GM18511 (cell line): ENCODE measurements at regions not wholly inside any gene's neighbourhood (a gene's known extent, or its start where the extent isn't known, plus 50 kb on each side); places are given as distances from the start of the nearest gene placed in this dataset.

Experiments used
- ATAC-seq: cut with Tn5 transposase; IDR thresholded peaks from one replicate; pipeline ENCODE4 v1.9.1; 2021; ENCODE audit warnings: mild to moderate bottlenecking, moderate library complexity; ENCODE audit not compliant: unreplicated experiment

DNA sequence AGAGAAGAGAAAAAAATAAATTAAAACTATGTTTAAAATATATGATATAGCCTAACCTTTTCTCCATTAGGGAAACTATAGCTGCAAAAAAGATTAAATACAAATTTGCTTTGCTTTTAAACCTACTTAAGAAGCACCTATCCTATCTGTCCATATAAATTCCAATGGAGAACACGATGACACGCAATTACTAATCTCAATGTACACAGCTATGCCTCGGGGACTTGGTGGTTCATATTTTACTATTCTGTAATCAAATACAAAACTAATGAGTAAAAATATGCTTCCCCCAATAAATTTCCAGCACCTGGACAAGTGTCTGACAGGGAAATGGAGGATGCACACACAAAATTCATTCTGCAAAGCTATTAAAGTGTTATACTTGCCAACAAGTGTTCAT, 386.4 kb downstream of the LMO4 start:
- no peak for ATAC-seq

DNA sequence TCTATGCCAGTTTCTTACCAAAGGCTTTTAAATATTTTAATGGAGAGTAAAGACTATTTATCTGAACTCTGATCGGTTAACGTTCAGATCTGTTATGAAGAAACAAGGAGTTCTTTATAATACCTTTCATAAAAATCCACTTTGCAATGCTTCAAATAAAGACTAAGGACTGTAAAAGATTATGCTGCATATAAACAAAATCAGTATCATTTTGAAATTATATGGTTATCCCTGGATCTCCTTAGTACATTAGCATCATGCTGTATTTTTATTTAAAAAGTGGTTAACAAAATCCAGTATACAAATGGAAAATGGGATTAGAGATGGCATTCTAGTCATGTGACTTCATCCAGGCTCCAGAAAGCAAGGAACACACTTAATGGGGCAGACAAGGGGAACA, 386.8 kb downstream of the LMO4 start:
- no peak for ATAC-seq

DNA sequence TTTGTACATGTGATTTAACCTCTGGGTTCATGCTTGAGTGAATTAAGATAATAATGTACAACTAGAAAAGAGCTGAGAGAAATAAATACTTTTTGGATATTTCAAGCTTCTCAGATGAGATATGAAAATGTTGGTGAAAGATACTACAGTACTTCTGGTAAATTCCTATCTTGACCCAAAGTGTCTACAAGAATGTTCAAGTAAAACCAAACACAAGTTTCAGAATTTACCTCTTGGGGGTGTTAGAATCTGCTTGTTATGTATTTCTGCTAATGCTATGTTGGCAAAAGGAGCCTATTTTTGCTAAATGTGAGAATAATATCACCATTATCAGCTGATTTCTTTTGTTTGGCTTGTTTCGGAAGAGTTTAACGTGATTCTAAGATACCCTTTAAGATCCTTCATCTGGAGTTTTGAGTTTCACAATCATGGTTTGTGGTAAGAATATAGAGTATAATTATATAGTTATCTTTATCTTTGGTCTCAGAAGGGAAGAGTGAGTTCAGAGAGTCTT, 388.5 kb downstream of the LMO4 start:
- no peak for ATAC-seq

DNA sequence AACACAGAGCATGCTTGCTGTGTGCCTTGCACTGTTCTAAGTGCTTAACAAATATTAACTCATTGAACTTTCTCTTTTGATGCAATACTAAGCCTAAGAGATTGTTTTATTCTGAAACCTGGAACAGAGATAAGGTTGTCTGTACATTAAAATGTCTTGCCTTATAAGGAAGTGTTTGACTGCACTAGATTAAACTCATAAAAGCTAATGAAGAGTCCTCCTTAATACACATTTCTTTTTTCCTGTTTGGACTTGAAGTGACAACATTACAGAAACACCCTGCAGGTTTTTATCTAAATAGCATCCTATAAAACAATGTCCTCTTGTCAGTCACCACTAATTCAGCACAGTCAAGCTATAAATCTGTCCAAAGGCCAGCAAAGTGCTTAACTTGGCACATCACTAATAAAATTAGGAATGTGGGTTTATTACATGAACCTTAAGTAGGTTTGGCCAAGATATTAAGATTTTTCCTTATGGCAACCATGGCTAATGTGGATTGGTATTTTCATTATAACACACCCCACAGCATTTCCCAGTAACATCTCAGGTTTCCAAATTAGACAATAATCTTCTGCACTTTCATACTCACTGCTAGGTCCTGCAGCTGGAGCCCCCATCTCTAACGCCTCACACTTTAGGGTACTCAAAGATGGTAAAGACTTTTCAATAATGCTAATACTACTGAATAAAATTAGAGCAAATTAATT, 389.7 kb downstream of the LMO4 start:
- ATAC-seq: no peak

DNA sequence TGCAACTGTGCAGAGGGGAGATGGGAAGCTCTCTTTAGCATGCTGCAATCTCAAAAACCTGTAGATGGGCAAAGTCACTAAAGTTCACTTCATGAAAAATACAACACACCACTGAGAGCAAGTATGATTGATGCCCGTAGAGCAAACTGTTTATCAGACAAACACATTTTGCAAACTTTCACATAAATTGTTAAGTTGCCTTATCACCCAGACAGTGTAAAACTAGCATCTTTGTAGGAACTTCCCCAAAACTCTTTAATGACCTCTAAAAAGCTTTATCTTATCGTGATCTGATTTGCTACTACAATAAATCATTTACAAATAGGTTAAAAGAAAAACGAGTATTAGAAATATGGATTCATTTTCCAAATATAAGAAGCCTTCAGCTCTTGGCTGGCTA, 391.0 kb downstream of the LMO4 start:
- ATAC-seq: no peak

DNA sequence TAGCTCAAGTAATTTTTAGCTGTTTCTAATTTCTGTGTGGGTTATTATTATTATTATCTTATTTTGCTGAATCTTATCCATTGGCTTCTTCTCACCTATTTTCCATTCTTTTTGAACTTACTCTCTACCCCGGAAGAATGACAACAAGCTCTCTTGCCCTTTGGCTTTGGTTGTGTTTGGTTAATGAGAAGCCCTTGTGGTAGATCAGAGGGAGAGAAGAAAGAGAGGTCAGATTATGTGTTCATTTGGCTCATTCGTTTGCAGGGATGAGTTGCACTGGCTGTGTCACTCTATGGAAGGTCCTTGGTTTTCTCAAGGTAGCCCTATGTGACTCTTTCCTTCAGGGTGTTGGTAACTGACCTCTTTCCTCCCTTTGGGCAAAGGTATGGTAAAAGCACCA, 391.9 kb downstream of the LMO4 start:
- ATAC-seq: no peak

DNA sequence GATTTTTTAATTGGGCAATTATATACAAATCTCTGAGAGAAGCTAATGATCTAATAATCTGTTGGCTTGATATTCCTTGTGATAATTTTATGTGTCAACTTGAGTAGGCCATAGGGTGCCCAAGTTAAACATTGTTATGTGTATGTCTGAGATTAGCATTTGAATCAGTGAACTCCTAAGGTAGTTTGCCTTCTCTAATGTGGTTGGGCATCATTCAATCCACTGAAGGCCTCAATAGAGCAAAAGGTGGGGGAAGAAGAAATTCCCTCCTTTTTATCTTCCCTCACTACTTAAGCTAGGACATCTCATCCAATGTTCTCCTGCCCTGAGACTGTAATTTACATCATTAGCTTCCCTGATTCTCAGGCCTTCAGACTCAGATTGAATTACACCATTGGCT, 394.5 kb downstream of the LMO4 start:
- no peak for ATAC-seq

DNA sequence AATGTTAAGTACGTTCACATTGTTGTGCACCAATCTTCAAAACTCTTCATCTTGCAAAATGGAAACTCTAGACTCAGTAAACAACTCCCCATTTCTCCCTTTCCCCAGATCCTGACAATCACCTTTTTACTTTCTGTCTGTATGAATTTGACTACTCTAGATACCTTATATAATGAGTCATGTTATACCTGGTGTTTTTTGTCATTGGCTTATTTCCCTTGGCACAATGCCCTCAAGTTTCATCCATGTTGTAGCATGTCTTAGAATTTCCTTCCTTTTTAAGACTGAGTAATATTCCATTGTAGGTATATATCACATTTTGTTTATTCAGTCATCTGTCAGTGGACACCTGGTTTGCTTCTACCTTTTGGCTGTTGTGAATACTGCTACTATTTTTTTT, 399.5 kb downstream of the LMO4 start:
- no peak for ATAC-seq

DNA sequence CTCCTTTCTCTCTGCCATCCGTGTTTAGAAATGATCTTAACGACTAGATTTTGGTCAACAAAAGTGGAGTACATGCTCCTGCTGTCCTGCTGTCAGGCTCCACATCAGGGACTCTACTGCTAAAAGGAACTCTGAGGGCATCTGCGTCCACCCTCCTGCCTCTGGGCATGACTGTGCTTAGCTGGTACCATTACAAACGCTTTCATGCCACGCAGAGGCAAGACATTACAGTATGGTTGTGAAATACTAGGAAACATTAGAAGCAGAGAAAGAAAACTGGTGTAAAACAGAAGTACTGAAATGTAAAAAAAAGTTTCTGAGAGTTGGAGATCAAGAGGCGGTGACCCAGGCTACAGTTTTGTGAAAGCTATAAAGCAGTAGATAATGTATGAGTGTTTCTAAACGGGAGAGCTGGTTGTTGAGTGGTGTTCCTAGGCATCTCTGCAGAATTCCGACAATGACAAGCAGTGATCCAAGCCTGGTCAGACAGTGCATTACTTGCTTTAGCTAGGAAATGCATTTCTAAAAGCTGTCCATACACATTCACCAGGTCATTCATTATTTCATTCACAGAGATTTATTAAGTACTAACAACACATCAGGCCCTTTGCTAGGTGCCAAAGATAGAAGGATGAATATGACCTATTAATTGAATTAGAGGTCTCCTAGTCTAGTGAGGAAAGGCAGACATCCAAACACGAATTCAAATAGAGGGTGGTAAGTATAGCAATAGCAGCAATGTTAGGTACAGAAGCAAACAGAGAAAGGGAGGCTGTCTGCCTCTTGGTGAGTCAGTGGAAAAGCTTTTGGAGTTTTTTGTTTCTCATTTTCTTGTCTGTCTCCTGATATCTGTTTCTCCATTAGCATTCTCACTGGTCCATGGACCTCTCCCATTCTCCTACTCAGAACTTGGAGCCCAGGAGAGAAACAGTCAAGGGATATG, 401.9 kb downstream of the LMO4 start:
- ATAC-seq: no peak

DNA sequence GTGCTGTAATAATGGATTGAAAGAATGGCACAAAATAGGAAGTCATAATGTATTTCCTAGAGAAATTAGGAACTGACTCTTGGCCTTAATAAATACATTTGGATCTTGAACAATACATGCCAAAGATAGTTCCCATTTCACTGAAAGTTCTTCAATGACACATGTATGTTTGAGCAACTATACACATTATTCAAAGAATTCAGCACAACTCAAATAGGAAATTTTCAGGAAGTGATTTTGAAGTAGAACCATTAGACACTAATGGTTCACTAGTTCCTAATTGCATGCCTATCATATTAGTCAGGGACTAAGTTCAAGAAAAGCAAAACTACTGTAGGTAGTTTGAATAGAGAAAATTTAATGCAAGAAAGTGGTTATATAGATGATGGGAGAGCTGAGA, 404.7 kb downstream of the LMO4 start:
- no peak for ATAC-seq

DNA sequence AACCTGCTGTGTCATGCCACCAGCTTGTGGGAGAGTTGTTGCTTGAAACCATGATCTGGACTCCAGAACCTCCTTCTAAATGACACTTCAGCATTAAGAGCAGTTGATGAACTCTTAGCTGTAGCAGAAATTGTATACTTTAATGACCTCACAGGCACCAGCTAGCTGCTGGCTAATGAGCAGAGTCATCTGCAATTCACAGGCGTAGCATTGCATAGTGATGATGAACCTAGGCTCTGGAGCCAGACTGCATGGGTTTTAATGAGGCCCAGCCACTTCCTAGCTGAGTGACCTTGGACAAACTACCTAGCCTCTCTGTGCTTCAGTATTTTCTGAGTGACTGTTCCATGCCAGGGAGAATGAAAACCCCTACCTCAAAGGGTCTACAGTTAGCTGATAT, 407.1 kb downstream of the LMO4 start:
- no peak for ATAC-seq

DNA sequence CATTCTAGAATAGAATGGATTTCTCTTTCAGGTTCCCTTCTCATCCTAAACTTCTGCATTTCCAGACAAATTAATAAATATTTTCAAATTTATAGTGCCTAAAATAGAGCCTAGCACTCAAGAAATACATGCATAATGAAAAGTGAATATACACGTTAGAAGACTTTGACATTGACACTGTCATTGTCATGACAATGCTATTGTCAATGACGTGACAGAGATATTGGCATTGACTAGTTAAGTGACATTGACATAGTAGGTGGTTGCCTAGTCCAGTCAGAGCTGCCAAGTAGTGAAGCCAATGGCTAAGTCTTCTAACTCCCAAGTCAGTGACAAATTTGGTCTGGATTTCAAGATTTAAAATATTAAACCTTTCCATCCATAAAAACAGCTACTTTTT, 410.5 kb downstream of the LMO4 start:
- ATAC-seq: no peak

DNA sequence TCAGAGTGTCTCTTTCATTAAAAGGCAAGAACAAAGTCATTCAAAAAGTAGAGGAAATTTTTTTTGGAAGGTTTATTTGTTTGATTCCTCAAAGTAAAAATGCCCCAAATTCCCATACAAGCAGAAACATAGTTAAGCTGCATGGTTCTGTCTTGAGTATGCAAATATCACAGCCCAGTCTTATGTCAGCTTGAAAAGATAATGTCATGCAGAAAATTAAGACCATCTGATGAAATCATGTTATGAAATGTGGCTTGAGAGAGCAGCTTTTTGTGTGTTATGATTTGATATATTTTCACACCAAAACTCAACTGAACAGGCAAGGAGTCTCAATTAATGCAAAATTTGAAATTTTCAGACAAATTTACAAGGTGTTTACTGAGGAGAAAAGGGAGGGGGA, 411.0 kb downstream of the LMO4 start:
- ATAC-seq: no peak

DNA sequence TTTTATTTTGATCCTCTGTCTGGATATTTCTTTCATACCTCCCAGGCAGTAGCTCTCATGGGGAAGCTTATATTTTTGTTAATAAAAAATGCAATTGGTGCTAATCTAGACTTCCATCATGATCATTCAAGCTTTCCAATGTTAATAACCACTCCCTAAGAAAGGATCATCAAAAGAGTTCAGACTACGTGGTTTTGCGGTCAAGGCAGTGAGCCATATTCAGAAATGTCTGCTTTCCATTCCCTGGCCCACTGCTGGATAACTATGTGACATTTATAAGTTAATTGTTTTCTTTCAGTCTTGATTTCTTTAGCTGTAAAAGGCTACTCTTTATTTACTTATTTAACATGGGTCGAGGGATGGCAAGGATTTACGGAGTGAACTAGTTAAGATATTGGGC, 414.6 kb downstream of the LMO4 start:
- no peak for ATAC-seq

DNA sequence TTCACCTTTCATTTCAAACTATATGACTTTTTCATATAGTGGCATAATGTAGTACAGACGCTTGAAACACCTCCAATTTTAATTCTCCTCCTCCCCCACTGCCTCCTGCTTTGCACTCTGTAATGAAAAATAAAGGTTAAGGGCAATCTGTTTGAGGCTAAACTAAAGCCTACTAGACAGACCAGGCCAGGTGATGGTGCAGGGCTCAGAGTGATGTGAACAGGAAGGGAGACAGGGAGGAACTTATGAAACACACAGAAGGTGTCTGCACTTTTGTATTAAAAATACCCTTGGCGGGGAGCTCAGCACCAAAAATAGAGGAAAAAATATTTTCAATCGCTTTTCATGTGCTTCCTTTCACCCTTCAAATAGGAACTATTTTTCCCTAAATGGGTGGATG, 415.4 kb downstream of the LMO4 start:
- ATAC-seq: no peak

DNA sequence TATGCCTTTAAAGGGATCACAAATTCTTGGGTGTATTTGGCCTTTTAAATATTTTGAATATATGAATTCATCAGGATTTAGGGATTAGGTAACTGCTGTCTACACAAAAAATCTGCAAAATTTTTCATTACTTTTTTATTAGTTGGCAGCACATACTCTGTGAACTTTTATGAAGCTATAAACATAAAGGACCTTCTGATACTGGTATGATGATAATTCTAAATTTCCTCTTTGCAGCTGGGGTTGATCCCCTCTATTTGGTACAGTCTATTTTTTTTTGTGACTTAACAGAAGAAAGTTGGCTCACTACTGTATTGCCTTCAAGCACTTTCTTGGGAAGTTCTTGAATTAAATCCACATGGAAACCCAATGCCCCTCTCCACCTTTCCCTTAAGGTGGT, 416.1 kb downstream of the LMO4 start:
- ATAC-seq: no peak

DNA sequence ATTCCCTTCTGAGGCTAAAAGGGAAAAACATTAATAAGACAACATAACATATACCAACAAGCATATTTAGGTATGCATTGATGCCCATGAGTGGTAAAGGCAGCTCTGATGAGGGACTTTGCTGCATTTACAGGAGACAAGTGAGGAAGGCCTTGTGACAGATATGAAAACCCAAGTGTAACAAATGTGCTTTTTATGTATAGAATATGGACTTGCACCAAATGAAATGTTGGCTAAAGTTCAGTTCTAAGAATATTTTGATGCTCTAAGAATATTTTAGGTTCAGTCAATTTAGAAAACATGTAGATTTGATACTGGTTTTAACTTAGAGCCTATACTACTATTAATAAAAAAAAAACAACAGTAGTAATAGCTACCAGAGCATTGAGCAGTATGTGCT, 424.7 kb downstream of the LMO4 start:
- ATAC-seq: no peak

DNA sequence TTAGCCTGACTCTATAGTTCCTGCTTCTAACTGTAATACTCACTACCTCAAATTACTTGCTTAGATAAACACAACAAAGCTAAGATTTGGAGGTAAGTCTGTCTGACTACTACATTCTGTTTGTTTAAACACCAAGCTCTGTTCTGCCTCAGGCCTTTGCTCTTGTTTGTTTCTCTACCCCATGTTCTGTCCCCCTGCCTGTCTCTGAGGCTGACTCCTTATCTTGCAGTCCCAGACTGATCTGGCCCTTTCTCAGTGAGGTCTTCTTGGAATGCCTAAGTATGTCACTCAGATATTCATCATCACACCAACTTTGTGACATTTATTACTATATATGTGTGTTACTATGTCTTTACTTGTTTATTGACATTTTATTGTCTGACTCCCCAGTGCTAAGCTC, 425.5 kb downstream of the LMO4 start:
- ATAC-seq: no peak

DNA sequence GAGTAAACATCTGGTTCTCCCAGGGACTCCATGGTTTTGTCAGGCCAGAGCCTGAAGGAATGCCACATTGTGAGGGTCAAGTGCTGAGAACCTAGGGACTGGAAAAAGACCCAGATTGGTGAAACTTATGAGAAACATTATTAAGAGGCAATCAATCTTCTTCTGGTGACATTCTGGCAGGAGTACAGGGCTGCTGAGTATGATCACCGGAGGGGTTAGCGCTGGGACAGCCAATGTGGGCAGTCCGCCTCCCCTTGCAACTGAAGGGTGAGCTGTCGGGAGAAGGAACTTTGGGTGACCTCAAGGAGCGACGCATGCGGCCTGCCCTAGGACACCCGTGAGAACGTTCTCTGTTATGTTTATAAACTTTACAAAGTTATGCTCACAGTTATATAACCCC, 429.0 kb downstream of the LMO4 start:
- no peak for ATAC-seq

DNA sequence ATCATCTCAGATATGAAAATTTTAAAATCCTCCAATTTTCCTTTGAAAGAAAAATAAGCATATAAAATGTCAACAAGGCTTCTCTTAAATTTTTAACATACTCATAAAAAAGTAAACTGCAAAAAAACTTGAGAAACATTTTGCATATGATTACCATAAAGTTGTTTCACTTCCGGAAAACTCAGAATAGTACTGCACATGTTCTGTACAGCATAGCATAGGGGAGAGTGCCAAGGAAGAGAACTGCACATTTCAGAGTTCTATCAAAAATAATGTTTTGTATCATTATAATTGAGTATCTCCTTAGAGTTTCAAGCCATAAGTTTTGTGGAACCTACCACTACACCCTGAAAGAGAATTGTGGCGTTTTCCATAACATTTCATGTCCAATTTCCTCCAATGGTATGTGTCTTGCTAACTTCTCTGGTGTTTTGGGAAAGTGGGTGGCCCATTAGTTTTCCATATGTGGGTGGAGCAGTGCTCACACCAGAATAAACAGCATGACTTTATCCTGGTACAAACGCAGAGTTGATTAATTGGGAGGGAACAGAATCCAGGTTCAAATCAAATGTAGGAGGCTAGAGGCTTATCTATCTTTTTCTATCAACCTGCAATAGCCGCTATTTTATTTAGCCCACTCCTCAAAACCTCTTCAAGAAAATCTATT, 430.9 kb downstream of the LMO4 start:
- no peak for ATAC-seq

DNA sequence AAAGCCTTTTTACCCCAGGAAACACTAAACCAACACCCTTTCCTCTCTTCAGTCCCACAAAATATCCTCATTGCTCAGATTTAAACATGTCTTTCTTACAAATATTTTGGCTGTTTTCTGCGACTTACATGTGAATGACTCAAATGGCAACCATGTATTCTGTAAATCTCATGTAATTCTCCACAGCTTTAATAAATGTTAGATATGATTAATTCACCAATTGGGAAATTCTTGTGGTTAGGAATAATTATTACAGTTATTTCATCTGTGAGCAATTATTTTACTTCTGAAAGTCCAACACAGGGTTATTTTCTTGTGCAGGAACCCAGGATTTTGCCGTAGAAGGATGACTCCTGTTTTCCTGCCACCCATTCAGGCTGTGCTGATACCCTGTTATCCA, 431.5 kb downstream of the LMO4 start:
- ATAC-seq: no peak

DNA sequence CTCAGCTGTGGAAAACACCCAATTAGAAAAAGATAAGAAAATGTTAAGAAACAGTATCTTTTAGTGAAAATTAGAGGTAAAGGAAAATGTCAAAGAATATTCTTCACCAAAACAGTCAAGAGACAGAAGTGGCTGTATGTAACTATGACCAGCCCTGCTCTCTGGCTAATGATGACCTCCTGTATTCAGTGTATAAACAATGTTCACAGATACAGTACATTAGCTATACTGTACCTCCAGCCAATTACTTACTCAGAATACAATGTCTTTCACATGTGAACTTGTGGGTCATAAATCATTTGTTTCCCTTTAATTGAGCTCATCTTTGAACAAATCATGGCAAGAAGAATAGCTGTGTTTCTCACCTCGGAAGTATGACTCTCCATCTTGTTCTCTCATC, 432.0 kb downstream of the LMO4 start:
- ATAC-seq: no peak
